ENCODE measurements at regions not wholly inside any gene's neighbourhood (a gene's known extent, or its start where the extent isn't known, plus 50 kb on each side); places are given as distances from the start of the nearest gene placed in this dataset.

DNA sequence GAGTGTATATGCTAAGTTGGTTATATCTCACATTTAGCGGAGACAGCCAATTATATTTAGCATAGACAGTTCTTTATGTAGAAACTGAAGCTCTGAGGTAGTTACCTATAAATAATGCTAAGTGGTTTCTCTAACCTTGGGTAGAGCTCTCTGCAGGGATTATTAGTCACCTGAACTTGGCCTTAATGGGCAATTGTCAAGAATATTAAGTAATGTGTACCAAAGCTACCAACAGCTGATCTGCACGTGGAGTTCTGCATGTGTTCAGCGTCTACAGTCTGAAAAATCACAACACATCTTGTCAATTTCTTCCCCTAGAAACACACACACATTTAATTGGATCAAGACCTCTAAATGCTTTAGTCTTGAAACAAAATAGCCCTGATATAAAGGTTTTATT is 740.6 kb upstream of the FAM241A start:
- ATAC-seq (ENCODE audit: insufficient read depth, low read depth), result no peak
- Histone ChIP-seq H3K4me1 (ENCODE audit: insufficient read depth, low read length) (no peaks in the 10 kb centered on the region), H3K4me2 (ENCODE audit: insufficient read depth, low read length) (no peak overlapping the region), H3K9me3 (ENCODE audit: insufficient read depth, low read length, severe bottlenecking) (no peaks in the 10 kb centered on the region), H3K36me3 (ENCODE audit: insufficient read depth, low read length) (no peaks in the 10 kb centered on the region), H3K9ac (ENCODE audit: low read depth, low read length) (no peak overlapping the region), H2AFZ (ENCODE audit: low read depth, low read length) (no peak overlapping the region), H3K79me2 (ENCODE audit: insufficient read depth, low read length) (no peaks in the 10 kb centered on the region), H3K27me3 (ENCODE audit: insufficient read depth, low read length, poor library complexity) (no peaks in the 10 kb centered on the region), H3K4me3 (ENCODE audit: low read depth in 1 of 2, low read length in 2 of 2) (no peak overlapping the region), H3K27ac (ENCODE audit: low read length) (no peak overlapping the region), H4K20me1 (ENCODE audit: insufficient read depth, low read length) (no peaks in the 10 kb centered on the region)
- TF ChIP-seq, protein P1, sequence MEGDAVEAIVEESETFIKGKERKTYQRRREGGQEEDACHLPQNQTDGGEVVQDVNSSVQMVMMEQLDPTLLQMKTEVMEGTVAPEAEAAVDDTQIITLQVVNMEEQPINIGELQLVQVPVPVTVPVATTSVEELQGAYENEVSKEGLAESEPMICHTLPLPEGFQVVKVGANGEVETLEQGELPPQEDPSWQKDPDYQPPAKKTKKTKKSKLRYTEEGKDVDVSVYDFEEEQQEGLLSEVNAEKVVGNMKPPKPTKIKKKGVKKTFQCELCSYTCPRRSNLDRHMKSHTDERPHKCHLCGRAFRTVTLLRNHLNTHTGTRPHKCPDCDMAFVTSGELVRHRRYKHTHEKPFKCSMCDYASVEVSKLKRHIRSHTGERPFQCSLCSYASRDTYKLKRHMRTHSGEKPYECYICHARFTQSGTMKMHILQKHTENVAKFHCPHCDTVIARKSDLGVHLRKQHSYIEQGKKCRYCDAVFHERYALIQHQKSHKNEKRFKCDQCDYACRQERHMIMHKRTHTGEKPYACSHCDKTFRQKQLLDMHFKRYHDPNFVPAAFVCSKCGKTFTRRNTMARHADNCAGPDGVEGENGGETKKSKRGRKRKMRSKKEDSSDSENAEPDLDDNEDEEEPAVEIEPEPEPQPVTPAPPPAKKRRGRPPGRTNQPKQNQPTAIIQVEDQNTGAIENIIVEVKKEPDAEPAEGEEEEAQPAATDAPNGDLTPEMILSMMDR (IDR thresholded peaks at IDR 0.05; ENCODE audit: borderline replicate concordance, extremely low read depth, low read length, poor library complexity, severe bottlenecking), result no peak
- TF ChIP-seq EZH2 (IDR thresholded peaks at IDR 0.05; ENCODE audit: borderline replicate concordance, low read depth, low read length, severe bottlenecking), result no peak
- no peak for DNase-seq

DNA sequence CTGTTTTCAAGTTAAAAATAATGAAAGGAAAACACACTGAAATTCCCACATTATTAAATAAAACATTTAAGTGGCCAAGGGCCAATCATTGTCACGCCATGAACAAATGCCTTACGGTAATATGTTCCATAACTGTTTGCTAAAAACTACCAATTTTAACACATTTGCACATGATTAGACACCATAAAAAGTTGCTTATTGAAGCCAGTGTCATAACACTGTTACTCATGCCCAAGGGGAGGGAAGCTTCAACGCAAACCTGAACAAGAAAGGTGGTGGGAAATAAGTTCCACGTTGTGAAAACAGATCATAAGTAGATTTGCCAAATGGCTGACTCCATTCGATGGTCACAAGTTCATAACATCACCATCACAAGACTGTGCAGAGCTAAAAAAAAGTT is 739.3 kb upstream of the FAM241A start:
- Histone ChIP-seq H3K27ac (ENCODE audit: low read length) (no peak overlapping the region), H2AFZ (ENCODE audit: low read depth, low read length) (no peak overlapping the region), H3K4me3 (ENCODE audit: low read depth in 1 of 2, low read length in 2 of 2) (no peak overlapping the region), H4K20me1 (ENCODE audit: insufficient read depth, low read length) (no peaks in the 10 kb centered on the region), H3K4me1 (ENCODE audit: insufficient read depth, low read length) (no peaks in the 10 kb centered on the region), H3K27me3 (ENCODE audit: insufficient read depth, low read length, poor library complexity) (no peaks in the 10 kb centered on the region), H3K36me3 (ENCODE audit: insufficient read depth, low read length) (no peaks in the 10 kb centered on the region), H3K9me3 (ENCODE audit: insufficient read depth, low read length, severe bottlenecking) (no peaks in the 10 kb centered on the region), H3K9ac (ENCODE audit: low read depth, low read length) (no peak overlapping the region), H3K4me2 (ENCODE audit: insufficient read depth, low read length) (no peak overlapping the region), H3K79me2 (ENCODE audit: insufficient read depth, low read length) (no peaks in the 10 kb centered on the region)
- DNase-seq (no peak), ATAC-seq (ENCODE audit: insufficient read depth, low read depth) (no peak)
- TF ChIP-seq, protein P1 (IDR thresholded peaks at IDR 0.05; ENCODE audit: borderline replicate concordance, extremely low read depth, low read length, poor library complexity, severe bottlenecking), result no peak
- no peak for TF ChIP-seq EZH2 (IDR thresholded peaks at IDR 0.05; ENCODE audit: borderline replicate concordance, low read depth, low read length, severe bottlenecking)

DNA sequence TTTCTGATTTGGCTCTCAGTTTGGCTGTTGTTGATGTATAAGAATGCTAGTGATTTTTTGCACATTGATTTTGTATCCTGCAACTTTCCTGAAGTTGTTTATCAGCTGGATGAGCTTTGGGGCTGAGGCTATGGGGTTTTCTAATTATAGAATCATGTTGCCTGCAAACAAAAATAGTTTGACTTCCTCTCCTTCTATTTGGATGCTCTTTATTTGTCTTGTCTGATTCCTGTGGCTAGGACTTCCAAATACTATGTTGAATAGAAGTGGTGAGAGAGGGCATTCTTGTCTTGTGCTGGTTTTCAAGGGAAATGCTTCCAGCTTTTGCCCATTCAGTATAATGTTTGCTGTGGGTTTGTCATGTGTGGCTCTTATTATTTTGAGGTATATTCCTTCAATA is 734.7 kb upstream of the FAM241A start:
- Histone ChIP-seq H3K4me3 (ENCODE audit: low read depth in 1 of 2, low read length in 2 of 2) (no peak overlapping the region), H3K4me1 (ENCODE audit: insufficient read depth, low read length) (no peaks in the 10 kb centered on the region), H3K9ac (ENCODE audit: low read depth, low read length) (no peak overlapping the region), H3K79me2 (ENCODE audit: insufficient read depth, low read length) (no peaks in the 10 kb centered on the region), H3K27me3 (ENCODE audit: insufficient read depth, low read length, poor library complexity) (no peaks in the 10 kb centered on the region), H3K36me3 (ENCODE audit: insufficient read depth, low read length) (no peaks in the 10 kb centered on the region), H3K9me3 (ENCODE audit: insufficient read depth, low read length, severe bottlenecking) (no peaks in the 10 kb centered on the region), H3K4me2 (ENCODE audit: insufficient read depth, low read length) (no peak overlapping the region), H2AFZ (ENCODE audit: low read depth, low read length) (no peak overlapping the region), H3K27ac (ENCODE audit: low read length) (no peak overlapping the region), H4K20me1 (ENCODE audit: insufficient read depth, low read length) (no peaks in the 10 kb centered on the region)
- DNase-seq (no peak), ATAC-seq (ENCODE audit: insufficient read depth, low read depth) (no peak)
- TF ChIP-seq EZH2 (IDR thresholded peaks at IDR 0.05; ENCODE audit: borderline replicate concordance, low read depth, low read length, severe bottlenecking), result no peak
- TF ChIP-seq, protein P1 (IDR thresholded peaks at IDR 0.05; ENCODE audit: borderline replicate concordance, extremely low read depth, low read length, poor library complexity, severe bottlenecking), result no peak

DNA sequence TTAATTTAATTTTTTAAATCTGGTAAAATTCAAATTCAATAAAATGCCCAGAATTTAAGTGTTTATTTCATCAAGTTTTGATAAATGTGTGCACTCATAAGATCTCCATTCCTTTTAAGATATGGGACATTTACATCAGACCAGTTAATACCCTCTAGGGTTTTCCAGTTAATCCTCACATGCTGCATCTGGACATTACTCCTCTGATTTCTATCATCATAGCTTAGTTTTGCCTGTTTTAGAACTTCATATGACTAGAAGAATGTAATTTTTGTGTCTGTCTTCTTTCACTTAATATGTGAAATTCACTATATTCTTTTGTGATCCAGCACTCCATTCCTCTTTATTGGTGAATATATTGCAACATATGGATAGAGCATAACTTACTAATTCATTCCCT is 727.7 kb upstream of the FAM241A start:
- ATAC-seq (ENCODE audit: insufficient read depth, low read depth) (no peak), DNase-seq (no peak)
- H3K9ac ChIP-seq (ENCODE audit: low read depth, low read length), result no peak overlapping the region
- no peaks in the 10 kb centered on the region for H4K20me1 ChIP-seq (ENCODE audit: insufficient read depth, low read length)
- TF ChIP-seq, protein P1 (IDR thresholded peaks at IDR 0.05; ENCODE audit: borderline replicate concordance, extremely low read depth, low read length, poor library complexity, severe bottlenecking), result no peak
- no peak for TF ChIP-seq EZH2 (IDR thresholded peaks at IDR 0.05; ENCODE audit: borderline replicate concordance, low read depth, low read length, severe bottlenecking)
- no peaks in the 10 kb centered on the region for H3K4me1 ChIP-seq (ENCODE audit: insufficient read depth, low read length)
- no peaks in the 10 kb centered on the region for H3K9me3 ChIP-seq (ENCODE audit: insufficient read depth, low read length, severe bottlenecking)
- H3K27ac ChIP-seq (ENCODE audit: low read length), result no peak overlapping the region
- H3K36me3 ChIP-seq (ENCODE audit: insufficient read depth, low read length), result no peaks in the 10 kb centered on the region
- no peak overlapping the region for H2AFZ ChIP-seq (ENCODE audit: low read depth, low read length)
- no peaks in the 10 kb centered on the region for H3K27me3 ChIP-seq (ENCODE audit: insufficient read depth, low read length, poor library complexity)
- H3K79me2 ChIP-seq (ENCODE audit: insufficient read depth, low read length), result no peaks in the 10 kb centered on the region
- no peak overlapping the region for H3K4me2 ChIP-seq (ENCODE audit: insufficient read depth, low read length)
- no peak overlapping the region for H3K4me3 ChIP-seq (ENCODE audit: low read depth in 1 of 2, low read length in 2 of 2)

All from DND-41 (cell line).